ENCODE measurements at regions not wholly inside any gene's neighbourhood (a gene's known extent, or its start where the extent isn't known, plus 50 kb on each side); places are given as distances from the start of the nearest gene placed in this dataset.
A peak's percentile ranks its signal among the peaks of the same experiment; 100 is the strongest.

DNA sequence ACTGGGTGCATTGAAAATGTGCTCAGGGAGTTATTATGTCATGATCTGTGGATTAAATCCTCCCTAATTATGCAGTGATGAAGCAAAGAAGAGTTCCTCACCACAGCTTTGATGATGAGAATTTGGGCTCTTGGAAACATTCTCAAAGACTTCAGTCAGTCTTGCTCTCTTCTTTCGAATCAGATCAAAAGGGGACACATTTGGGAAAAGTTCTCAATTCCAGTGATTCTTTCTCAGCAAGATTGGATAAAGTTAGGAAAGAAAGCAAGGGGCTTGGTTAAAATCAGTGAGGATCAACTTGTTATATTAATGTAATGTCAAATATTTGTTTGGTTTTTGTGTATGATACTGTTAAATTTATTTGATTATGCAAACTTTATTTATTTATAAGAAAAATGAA is 411.3 kb upstream of the ACTBL2 start:
- POLR2A ChIA-PET (ENCODE audit: partially characterized antibody): no interaction called here

GRCh38 chr5:57891443-57891842 is 408.8 kb upstream of the ACTBL2 start:
- Histone ChIP-seq H3K27ac (ENCODE audit: low read depth, low read length) (no peak overlapping the region), H3K36me3 (ENCODE audit: insufficient read depth, low read length) (no peaks in the 10 kb centered on the region), H3K27me3 (ENCODE audit: insufficient read depth, low read length) (no peaks in the 10 kb centered on the region), H3K4me3 (ENCODE audit: low read length in 2 of 2) (no peak overlapping the region), H3K4me1 (ENCODE audit: insufficient read depth, low read length) (no peaks in the 10 kb centered on the region), H3K9me3 (ENCODE audit: control insufficient read depth in 1 of 2, low read length in 2 of 2) (no peaks in the 10 kb centered on the region)
- POLR2A ChIA-PET (ENCODE audit: partially characterized antibody): no interaction called here
- no peak for DNase-seq
- intact Hi-C loops (cut with micrococcal nuclease): no loop called here
- Mint-ChIP-seq H3K4me3 (no peak overlapping the region), H3K36me3 (no peaks in the 10 kb centered on the region), H3K9me3 (peaks cover 0 to 1% (median 0%) of the 10 kb centered on the region in 8 donors), H3K27ac (no peak overlapping the region), H3K27me3 (peaks cover 2% of the 10 kb centered on the region in 2 donors), H3K4me1 (no peaks in the 10 kb centered on the region)
- CTCF ChIA-PET (ENCODE audit: partially characterized antibody): no interaction called here

More for the DNA sequence above, 411.3 kb upstream of the ACTBL2 start:
- Mint-ChIP-seq H3K36me3 (no peaks in the 10 kb centered on the region), H3K27ac (no peak overlapping the region), H3K4me3 (no peak overlapping the region), H3K27me3 (peaks cover 2 to 3% of the 10 kb centered on the region in 2 donors), H3K9me3 (no peaks in the 10 kb centered on the region), H3K4me1 (no peaks in the 10 kb centered on the region)
- intact Hi-C loops (cut with micrococcal nuclease): no loop called here
- H3K4me3 ChIP-seq (ENCODE audit: low read length in 2 of 2): no peak overlapping the region
- no peaks in the 10 kb centered on the region for H3K36me3 ChIP-seq (ENCODE audit: insufficient read depth, low read length)
- no peak for DNase-seq
- no peaks in the 10 kb centered on the region for H3K9me3 ChIP-seq (ENCODE audit: control insufficient read depth in 1 of 2, low read length in 2 of 2)
- no peak overlapping the region for H3K27ac ChIP-seq (ENCODE audit: low read depth, low read length)
- CTCF ChIA-PET (ENCODE audit: partially characterized antibody): no interaction called here
- H3K4me1 ChIP-seq (ENCODE audit: insufficient read depth, low read length): no peaks in the 10 kb centered on the region
- H3K27me3 ChIP-seq (ENCODE audit: insufficient read depth, low read length): no peaks in the 10 kb centered on the region

- intact Hi-C loops (cut with micrococcal nuclease): no loop called here
- H3K9me3 ChIP-seq (ENCODE audit: control insufficient read depth in 1 of 2, low read length in 2 of 2): no peaks in the 10 kb centered on the region
- Mint-ChIP-seq H3K4me3 (no peak overlapping the region), H3K27me3 (peaks cover 1 to 2% of the 10 kb centered on the region in 2 donors), H3K4me1 (no peaks in the 10 kb centered on the region), H3K27ac (no peak overlapping the region), H3K9me3 (peaks cover 0 to 1% (median 0%) of the 10 kb centered on the region in 8 donors), H3K36me3 (no peaks in the 10 kb centered on the region)
- H3K36me3 ChIP-seq (ENCODE audit: insufficient read depth, low read length): no peaks in the 10 kb centered on the region
- CTCF ChIA-PET (ENCODE audit: partially characterized antibody): no interaction called here
- DNase-seq: no peak
- no peaks in the 10 kb centered on the region for H3K27me3 ChIP-seq (ENCODE audit: insufficient read depth, low read length)
- POLR2A ChIA-PET (ENCODE audit: partially characterized antibody): no interaction called here
- no peaks in the 10 kb centered on the region for H3K4me1 ChIP-seq (ENCODE audit: insufficient read depth, low read length)
- no peak overlapping the region for H3K27ac ChIP-seq (ENCODE audit: low read depth, low read length)
- H3K4me3 ChIP-seq (ENCODE audit: low read length in 2 of 2): no peak overlapping the region
Observed at GRCh38 chr5:57889558-57889957, 406.9 kb upstream of the ACTBL2 start.

- H3K4me3 Mint-ChIP-seq: no peak overlapping the region
- Histone ChIP-seq H3K36me3 (ENCODE audit: insufficient read depth, low read length) (no peaks in the 10 kb centered on the region), H3K27me3 (ENCODE audit: insufficient read depth, low read length) (no peaks in the 10 kb centered on the region), H3K4me1 (ENCODE audit: insufficient read depth, low read length) (no peaks in the 10 kb centered on the region), H3K27ac (ENCODE audit: low read depth, low read length) (no peak overlapping the region), H3K9me3 (ENCODE audit: control insufficient read depth in 1 of 2, low read length in 2 of 2) (no peaks in the 10 kb centered on the region), H3K4me3 (ENCODE audit: low read length in 2 of 2) (no peak overlapping the region)
- intact Hi-C loops (cut with micrococcal nuclease): no loop called here
- DNase-seq: no peak
- no peaks in the 10 kb centered on the region for H3K36me3 Mint-ChIP-seq
- no peaks in the 10 kb centered on the region for H3K4me1 Mint-ChIP-seq
- peaks cover 1 to 2% of the 10 kb centered on the region in 2 donors for H3K27me3 Mint-ChIP-seq
- H3K27ac Mint-ChIP-seq: no peak overlapping the region
- POLR2A ChIA-PET (ENCODE audit: partially characterized antibody): no interaction called here
- H3K9me3 Mint-ChIP-seq: peaks cover 0 to 1% (median 0%) of the 10 kb centered on the region in 8 donors
- CTCF ChIA-PET (ENCODE audit: partially characterized antibody): interaction anchor here (0.7 kb wide), 1 partner anchor 9 kb away, joined by 4 read pairs; no protein-coding TSS in a partner anchor
Observed at GRCh38 chr5:57887851-57888621, 405.4 kb upstream of the ACTBL2 start.

- ChIA-PET CTCF (ENCODE audit: partially characterized antibody) (no interaction called here), POLR2A (ENCODE audit: partially characterized antibody) (no interaction called here)
- H3K9me3 Mint-ChIP-seq: peaks cover 0 to 1% (median 0%) of the 10 kb centered on the region in 8 donors
- no peak overlapping the region for H3K27ac ChIP-seq (ENCODE audit: low read depth, low read length)
- peak overlapping the region in 1 of 7 donors; percentile 87 for H3K27ac Mint-ChIP-seq
- peaks cover 0 to 3% of the 10 kb centered on the region in 2 donors for H3K27me3 Mint-ChIP-seq
- no peaks in the 10 kb centered on the region for H3K36me3 Mint-ChIP-seq
- no peaks in the 10 kb centered on the region for H3K36me3 ChIP-seq (ENCODE audit: insufficient read depth, low read length)
- no peaks in the 10 kb centered on the region for H3K4me1 Mint-ChIP-seq
- H3K4me1 ChIP-seq (ENCODE audit: insufficient read depth, low read length): no peaks in the 10 kb centered on the region
- H3K9me3 ChIP-seq (ENCODE audit: control insufficient read depth in 1 of 2, low read length in 2 of 2): no peaks in the 10 kb centered on the region
- no peaks in the 10 kb centered on the region for H3K27me3 ChIP-seq (ENCODE audit: insufficient read depth, low read length)
- DNase-seq: no peak
- intact Hi-C loops (cut with micrococcal nuclease): no loop called here
- no peak overlapping the region for H3K4me3 ChIP-seq (ENCODE audit: low read length in 2 of 2)
- H3K4me3 Mint-ChIP-seq: no peak overlapping the region
Observed at GRCh38 chr5:57884346-57885102, 401.9 kb upstream of the ACTBL2 start.

DNA sequence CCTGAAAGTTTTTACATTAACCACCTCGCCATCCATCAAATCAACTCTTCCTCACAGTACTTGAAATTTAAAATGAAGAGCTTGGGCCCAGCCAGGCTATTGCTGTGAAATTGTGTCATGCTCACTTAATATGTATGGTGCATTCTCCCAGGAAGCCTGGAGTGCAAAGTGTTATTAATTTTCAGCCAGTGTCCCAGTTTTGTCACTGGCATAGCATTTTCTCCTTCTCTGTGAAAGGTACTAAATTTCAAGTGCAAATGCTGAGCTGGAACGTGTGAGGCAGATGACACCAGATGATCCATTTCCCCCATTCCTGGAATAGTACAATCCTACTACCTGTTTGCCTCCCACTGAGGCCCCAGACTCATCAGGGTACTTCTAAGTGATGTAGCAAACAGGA is 397.6 kb upstream of the ACTBL2 start:
- H3K27me3 Mint-ChIP-seq: peaks cover 0 to 4% of the 10 kb centered on the region in 2 donors
- H3K27ac ChIP-seq (ENCODE audit: low read depth, low read length): no peak overlapping the region
- ChIA-PET POLR2A (ENCODE audit: partially characterized antibody) (no interaction called here), CTCF (ENCODE audit: partially characterized antibody) (no interaction called here)
- no peak overlapping the region for H3K27ac Mint-ChIP-seq
- no peaks in the 10 kb centered on the region for H3K36me3 Mint-ChIP-seq
- peaks cover 0 to 4% (median 0%) of the 10 kb centered on the region in 8 donors for H3K9me3 Mint-ChIP-seq
- H3K9me3 ChIP-seq (ENCODE audit: control insufficient read depth in 1 of 2, low read length in 2 of 2): no peaks in the 10 kb centered on the region
- H3K36me3 ChIP-seq (ENCODE audit: insufficient read depth, low read length): no peaks in the 10 kb centered on the region
- H3K4me1 Mint-ChIP-seq: no peaks in the 10 kb centered on the region
- no peaks in the 10 kb centered on the region for H3K4me1 ChIP-seq (ENCODE audit: insufficient read depth, low read length)
- no peak overlapping the region for H3K4me3 ChIP-seq (ENCODE audit: low read length in 2 of 2)
- H3K4me3 Mint-ChIP-seq: no peak overlapping the region
- no peaks in the 10 kb centered on the region for H3K27me3 ChIP-seq (ENCODE audit: insufficient read depth, low read length)
- no peak for DNase-seq
- intact Hi-C loops (cut with micrococcal nuclease): no loop called here

DNA sequence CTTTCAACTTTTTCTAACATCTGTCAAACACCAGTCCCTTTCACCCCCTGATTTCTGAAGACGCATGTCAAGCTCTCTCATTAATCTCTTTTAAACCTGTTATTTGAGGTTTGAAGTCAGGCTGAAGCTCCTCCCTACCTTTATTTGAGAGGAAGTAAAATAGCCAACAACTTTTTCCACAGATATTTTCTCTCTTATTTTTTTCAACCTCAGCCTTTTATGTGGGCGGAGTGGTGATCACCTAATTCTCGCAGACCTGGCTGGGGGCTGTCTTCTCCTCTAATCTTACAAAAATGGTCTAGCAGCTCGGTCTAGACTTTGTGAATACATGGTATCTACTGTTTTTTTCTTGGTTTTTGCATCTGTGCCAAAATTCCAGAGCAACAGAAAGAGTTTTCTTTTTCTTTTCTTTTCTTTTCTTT is 395.7 kb upstream of the ACTBL2 start:
- H3K27ac Mint-ChIP-seq: no peak overlapping the region

More for the DNA sequence above, 395.7 kb upstream of the ACTBL2 start:
- Mint-ChIP-seq H3K9me3 (peaks cover 0 to 4% (median 0%) of the 10 kb centered on the region in 8 donors), H3K4me1 (no peaks in the 10 kb centered on the region), H3K27me3 (peaks cover 0 to 4% of the 10 kb centered on the region in 2 donors), H3K4me3 (no peak overlapping the region), H3K36me3 (no peaks in the 10 kb centered on the region)
- CTCF ChIA-PET (ENCODE audit: partially characterized antibody): no interaction called here
- H3K36me3 ChIP-seq (ENCODE audit: insufficient read depth, low read length): no peaks in the 10 kb centered on the region
- intact Hi-C loops (cut with micrococcal nuclease): no loop called here
- H3K27ac ChIP-seq (ENCODE audit: low read depth, low read length): no peak overlapping the region
- H3K4me1 ChIP-seq (ENCODE audit: insufficient read depth, low read length): no peaks in the 10 kb centered on the region
- H3K27me3 ChIP-seq (ENCODE audit: insufficient read depth, low read length): no peaks in the 10 kb centered on the region
- POLR2A ChIA-PET (ENCODE audit: partially characterized antibody): interaction anchor here (0.7 kb wide), 1 partner anchor 197 kb away, joined by 3 read pairs; no protein-coding TSS in a partner anchor
- H3K9me3 ChIP-seq (ENCODE audit: control insufficient read depth in 1 of 2, low read length in 2 of 2): no peaks in the 10 kb centered on the region
- no peak for DNase-seq
- no peak overlapping the region for H3K4me3 ChIP-seq (ENCODE audit: low read length in 2 of 2)

Data from CD4-positive, alpha-beta memory T cell (primary cell).